ENCODE measurements at regions not wholly inside any gene's neighbourhood (a gene's known extent, or its start where the extent isn't known, plus 50 kb on each side); places are given as distances from the start of the nearest gene placed in this dataset.

DNA sequence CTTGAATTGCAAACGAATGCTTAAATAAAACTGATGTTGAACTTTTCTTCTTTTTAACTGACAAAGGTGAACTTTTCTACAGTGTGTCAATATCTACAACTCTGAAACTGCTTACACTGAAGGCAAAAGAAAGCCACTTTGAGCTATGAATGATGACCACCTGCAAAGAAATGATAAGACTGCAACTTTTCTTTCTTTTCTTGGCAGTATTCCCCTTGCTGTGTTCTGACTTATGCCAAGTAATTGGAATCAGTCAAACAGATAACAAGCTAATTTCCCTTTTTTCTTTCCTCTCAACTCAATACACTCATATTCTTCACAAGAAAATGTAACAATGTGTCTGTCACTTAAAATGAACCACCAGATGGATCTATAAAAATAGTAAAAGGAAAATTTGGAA is 588.1 kb upstream of the BRINP3 start:
- TF ChIP-seq, protein P1, sequence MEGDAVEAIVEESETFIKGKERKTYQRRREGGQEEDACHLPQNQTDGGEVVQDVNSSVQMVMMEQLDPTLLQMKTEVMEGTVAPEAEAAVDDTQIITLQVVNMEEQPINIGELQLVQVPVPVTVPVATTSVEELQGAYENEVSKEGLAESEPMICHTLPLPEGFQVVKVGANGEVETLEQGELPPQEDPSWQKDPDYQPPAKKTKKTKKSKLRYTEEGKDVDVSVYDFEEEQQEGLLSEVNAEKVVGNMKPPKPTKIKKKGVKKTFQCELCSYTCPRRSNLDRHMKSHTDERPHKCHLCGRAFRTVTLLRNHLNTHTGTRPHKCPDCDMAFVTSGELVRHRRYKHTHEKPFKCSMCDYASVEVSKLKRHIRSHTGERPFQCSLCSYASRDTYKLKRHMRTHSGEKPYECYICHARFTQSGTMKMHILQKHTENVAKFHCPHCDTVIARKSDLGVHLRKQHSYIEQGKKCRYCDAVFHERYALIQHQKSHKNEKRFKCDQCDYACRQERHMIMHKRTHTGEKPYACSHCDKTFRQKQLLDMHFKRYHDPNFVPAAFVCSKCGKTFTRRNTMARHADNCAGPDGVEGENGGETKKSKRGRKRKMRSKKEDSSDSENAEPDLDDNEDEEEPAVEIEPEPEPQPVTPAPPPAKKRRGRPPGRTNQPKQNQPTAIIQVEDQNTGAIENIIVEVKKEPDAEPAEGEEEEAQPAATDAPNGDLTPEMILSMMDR (IDR thresholded peaks at IDR 0.05 in 8 of 11, conservative IDR thresholded peaks at IDR 0.05 in 3 of 11) = no peak
- TF ChIP-seq POLR2A (IDR thresholded peaks at IDR 0.05) (no peak), POLR2AphosphoS5 (IDR thresholded peaks at IDR 0.05) (no peak)
